ENCODE measurements at regions not wholly inside any gene's neighbourhood (a gene's known extent, or its start where the extent isn't known, plus 50 kb on each side); places are given as distances from the start of the nearest gene placed in this dataset.
"Not testable (repeated sequence)": the region's sequence is repeated elsewhere in the genome, so short reads cannot be mapped to it uniquely, and the experiment has no call there.

DNA sequence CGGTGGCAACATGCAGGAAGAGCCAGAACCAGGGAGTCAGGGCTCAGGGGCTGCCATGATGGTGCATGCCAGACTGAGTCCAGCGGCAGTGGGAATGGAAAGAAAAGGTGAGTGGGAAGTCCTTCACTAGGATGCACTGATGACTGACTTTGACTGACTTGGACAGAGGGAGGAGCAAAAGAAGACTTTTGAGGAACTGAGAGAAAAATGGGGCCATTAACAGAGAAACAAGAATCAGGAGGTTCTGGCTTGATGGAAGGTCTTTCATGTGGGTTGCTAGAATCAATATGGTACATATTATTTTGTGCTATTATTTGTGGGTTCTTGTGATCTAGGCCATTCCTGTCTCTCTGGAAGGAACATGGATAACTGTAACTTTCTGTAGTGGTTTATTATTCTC lies 454.6 kb upstream of the PROX1 start:
- H3K27ac Mint-ChIP-seq = no peak overlapping the region
- DNase-seq (no peak), ATAC-seq (no peak)
- no peaks in the 10 kb centered on the region for H3K36me3 Mint-ChIP-seq (ENCODE audit: low read depth)
- H3K9me3 Mint-ChIP-seq = no peaks in the 10 kb centered on the region
- no peaks in the 10 kb centered on the region for H3K27me3 Mint-ChIP-seq
- no peaks in the 10 kb centered on the region for H3K4me1 Mint-ChIP-seq
- H3K4me3 Mint-ChIP-seq = no peak overlapping the region

- DNase-seq (no peak), ATAC-seq (no peak)
- no peaks in the 10 kb centered on the region for H3K9me3 Mint-ChIP-seq
- no peaks in the 10 kb centered on the region for H3K4me1 Mint-ChIP-seq
- no peak overlapping the region for H3K4me3 Mint-ChIP-seq
- H3K27ac Mint-ChIP-seq = no peak overlapping the region
- H3K27me3 Mint-ChIP-seq = peaks cover 4% of the 10 kb centered on the region
- H3K36me3 Mint-ChIP-seq (ENCODE audit: low read depth) = no peaks in the 10 kb centered on the region
Observed at GRCh38 chr1:213535679-213536078, 452.1 kb upstream of the PROX1 start.

DNA sequence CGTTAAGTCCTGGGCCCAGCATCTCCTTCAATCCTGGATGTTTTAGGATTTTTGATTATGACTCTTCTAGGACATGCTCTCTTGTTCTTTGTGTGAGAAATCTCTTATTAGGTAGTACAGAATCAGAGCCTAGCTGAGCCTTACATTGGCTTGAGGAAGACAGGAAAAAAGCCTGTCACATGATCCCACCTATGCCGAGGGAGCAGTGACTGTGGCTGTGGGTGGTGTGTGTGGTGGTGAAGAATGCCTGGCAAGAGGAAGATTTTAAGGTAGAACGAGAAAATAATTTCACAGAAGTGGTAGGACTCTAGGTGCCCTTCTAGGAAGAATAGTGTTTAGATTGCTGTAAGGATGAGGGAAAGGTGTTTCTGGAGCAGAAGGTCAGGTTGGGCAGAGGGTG lies 449.5 kb upstream of the PROX1 start:
- Mint-ChIP-seq H3K4me3 (no peak overlapping the region), H3K9me3 (no peaks in the 10 kb centered on the region), H3K27ac (no peak overlapping the region), H3K4me1 (no peaks in the 10 kb centered on the region), H3K36me3 (ENCODE audit: low read depth) (no peaks in the 10 kb centered on the region), H3K27me3 (peaks cover 4% of the 10 kb centered on the region)
- DNase-seq (no peak), ATAC-seq (no peak)

DNA sequence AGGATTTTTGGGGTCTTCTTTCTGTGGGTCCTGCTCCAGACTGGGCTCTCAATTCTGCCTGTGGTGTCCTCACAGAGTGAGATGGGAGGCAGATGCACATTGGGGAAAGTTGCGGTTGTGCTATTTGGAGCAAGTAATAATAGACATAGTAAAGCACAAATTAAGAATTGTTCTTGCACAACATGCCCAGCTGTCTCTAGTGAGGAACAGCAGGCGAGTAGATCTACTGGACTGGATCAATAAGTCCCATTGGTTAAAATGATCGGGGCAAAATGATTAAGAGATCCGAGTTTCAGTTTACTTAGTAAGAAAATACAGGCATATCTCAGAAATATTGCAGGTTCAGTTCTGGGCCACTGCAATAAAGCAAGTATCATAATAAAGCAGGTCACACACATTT lies 448.3 kb upstream of the PROX1 start:
- ATAC-seq (no peak), DNase-seq (no peak)
- H3K27me3 Mint-ChIP-seq = peaks cover 4% of the 10 kb centered on the region
- no peaks in the 10 kb centered on the region for H3K36me3 Mint-ChIP-seq (ENCODE audit: low read depth)
- no peak overlapping the region for H3K27ac Mint-ChIP-seq
- H3K4me3 Mint-ChIP-seq = no peak overlapping the region
- no peaks in the 10 kb centered on the region for H3K9me3 Mint-ChIP-seq
- H3K4me1 Mint-ChIP-seq = no peaks in the 10 kb centered on the region

DNA sequence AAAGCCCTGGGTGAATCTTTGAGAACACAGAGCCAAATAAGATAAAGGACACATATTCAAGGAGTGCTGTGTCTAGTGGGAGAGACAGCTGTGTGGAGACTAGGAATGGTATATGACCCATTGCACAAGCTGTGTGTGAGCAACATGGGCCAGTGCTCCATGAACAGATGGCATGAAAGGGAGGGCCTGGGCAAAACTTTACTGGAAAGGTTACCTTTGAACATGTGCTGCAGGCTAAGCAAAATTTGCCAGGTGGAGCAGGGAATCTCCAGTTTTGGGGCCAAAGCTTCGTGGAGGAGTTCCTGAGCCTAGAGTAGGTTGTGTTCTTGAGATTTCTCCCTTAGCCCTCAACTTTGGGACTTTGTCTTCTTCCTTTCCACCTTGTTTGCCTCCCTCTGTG lies 446.1 kb upstream of the PROX1 start:
- no peak overlapping the region for H3K27ac Mint-ChIP-seq
- H3K36me3 Mint-ChIP-seq (ENCODE audit: low read depth) = no peaks in the 10 kb centered on the region
- no peaks in the 10 kb centered on the region for H3K4me1 Mint-ChIP-seq
- H3K9me3 Mint-ChIP-seq = no peaks in the 10 kb centered on the region
- no peak for ATAC-seq
- DNase-seq = no peak
- H3K27me3 Mint-ChIP-seq = peaks cover 4% of the 10 kb centered on the region
- H3K4me3 Mint-ChIP-seq = no peak overlapping the region

DNA sequence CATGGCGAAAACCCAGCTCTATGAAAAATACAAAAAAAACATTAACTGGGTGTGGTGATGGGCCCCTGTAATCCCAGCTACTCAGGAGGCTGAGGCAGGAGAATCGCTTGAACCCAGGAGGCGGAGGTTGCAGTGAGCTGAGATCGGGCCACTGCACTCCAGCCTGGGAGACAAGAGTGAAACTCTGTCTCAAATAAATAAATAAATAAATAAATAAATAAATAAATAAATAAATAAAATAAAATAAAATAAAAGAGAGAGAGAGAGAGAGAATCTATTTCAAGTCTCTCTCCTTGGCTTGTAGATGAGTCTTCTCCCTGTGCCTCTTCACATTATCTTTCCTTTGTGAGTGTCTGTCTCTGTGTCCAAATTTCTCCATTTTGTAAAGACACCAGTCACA lies 442.6 kb upstream of the PROX1 start:
- DNase-seq; H3K36me3 Mint-ChIP-seq (ENCODE audit: low read depth); ATAC-seq; H3K4me3 Mint-ChIP-seq; H3K27ac Mint-ChIP-seq; H3K9me3 Mint-ChIP-seq; H3K4me1 Mint-ChIP-seq; H3K27me3 Mint-ChIP-seq: not testable (repeated sequence)

DNA sequence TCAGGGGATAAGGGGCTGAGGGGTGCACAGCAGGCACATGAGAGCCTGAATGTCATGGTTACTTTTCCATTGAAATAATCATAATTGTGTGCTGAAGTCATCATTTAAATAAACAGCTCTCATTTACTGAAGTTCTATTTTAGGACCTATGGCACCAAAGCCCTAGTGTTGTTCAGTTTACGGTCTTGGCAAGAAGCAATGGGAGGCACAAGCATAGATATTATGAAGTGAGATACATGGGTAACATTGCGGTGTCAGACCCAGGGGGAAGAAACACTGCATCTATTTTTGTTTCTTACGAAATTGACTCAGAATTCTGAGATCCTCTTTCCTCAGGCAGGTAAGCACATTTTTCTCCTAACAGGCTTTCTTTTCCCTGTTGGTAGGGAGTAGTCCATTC lies 437.8 kb upstream of the PROX1 start:
- no peak overlapping the region for H3K4me3 Mint-ChIP-seq
- no peaks in the 10 kb centered on the region for H3K36me3 Mint-ChIP-seq (ENCODE audit: low read depth)
- H3K9me3 Mint-ChIP-seq = no peaks in the 10 kb centered on the region
- DNase-seq (no peak), ATAC-seq (no peak)
- no peaks in the 10 kb centered on the region for H3K27me3 Mint-ChIP-seq
- H3K27ac Mint-ChIP-seq = no peak overlapping the region
- no peaks in the 10 kb centered on the region for H3K4me1 Mint-ChIP-seq

- Mint-ChIP-seq H3K27ac (no peak overlapping the region), H3K27me3 (no peaks in the 10 kb centered on the region), H3K9me3 (no peaks in the 10 kb centered on the region), H3K4me3 (no peak overlapping the region), H3K4me1 (no peaks in the 10 kb centered on the region), H3K36me3 (ENCODE audit: low read depth) (no peaks in the 10 kb centered on the region)
- DNase-seq (no peak), ATAC-seq (no peak)
Observed at GRCh38 chr1:213550804-213551203, 437.0 kb upstream of the PROX1 start.

- H3K4me1 Mint-ChIP-seq = no peaks in the 10 kb centered on the region
- no peak for ATAC-seq
- H3K27ac Mint-ChIP-seq = no peak overlapping the region
- H3K9me3 Mint-ChIP-seq = no peaks in the 10 kb centered on the region
- no peak for DNase-seq
- no peaks in the 10 kb centered on the region for H3K36me3 Mint-ChIP-seq (ENCODE audit: low read depth)
- H3K27me3 Mint-ChIP-seq = no peaks in the 10 kb centered on the region
- H3K4me3 Mint-ChIP-seq = no peak overlapping the region
Observed at GRCh38 chr1:213552045-213552444, 435.7 kb upstream of the PROX1 start.

- peaks cover 22% of the 10 kb centered on the region for H3K9me3 Mint-ChIP-seq
- H3K4me3 Mint-ChIP-seq = no peak overlapping the region
- DNase-seq = no peak
- no peak for ATAC-seq
- no peak overlapping the region for H3K27ac Mint-ChIP-seq
- H3K36me3 Mint-ChIP-seq (ENCODE audit: low read depth) = no peaks in the 10 kb centered on the region
- H3K4me1 Mint-ChIP-seq = no peaks in the 10 kb centered on the region
- H3K27me3 Mint-ChIP-seq = peaks cover 3% of the 10 kb centered on the region
Observed at GRCh38 chr1:213560226-213560625, 427.5 kb upstream of the PROX1 start.

GRCh38 chr1:213561870-213562269 lies 425.9 kb upstream of the PROX1 start:
- DNase-seq (no peak), ATAC-seq (no peak)
- Mint-ChIP-seq H3K4me3 (no peak overlapping the region), H3K27ac (no peak overlapping the region), H3K9me3 (peaks cover 30% of the 10 kb centered on the region), H3K4me1 (no peaks in the 10 kb centered on the region), H3K27me3 (peaks cover 3% of the 10 kb centered on the region), H3K36me3 (ENCODE audit: low read depth) (no peaks in the 10 kb centered on the region)

DNA sequence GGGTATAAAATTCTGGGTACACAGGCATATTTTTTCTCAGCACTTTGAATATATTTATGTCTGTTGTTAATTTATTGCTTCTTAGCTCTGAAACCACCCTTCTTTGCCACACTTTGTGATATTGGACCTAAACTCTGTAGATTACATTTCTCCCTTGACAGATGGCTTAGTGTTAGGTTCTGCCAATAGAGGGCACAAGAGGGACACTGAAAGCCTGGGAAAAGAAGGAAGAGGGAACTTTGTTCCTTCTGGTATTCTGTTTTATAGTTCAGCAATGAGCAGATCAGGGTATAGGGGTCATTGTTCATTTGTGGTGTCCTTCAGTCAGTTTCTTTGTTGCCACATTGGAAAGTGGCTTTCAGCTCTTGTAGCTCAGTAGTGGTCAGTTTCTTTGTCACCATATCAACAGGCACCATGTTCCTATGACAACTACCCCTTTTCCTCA lies 423.5 kb upstream of the PROX1 start:
- no peaks in the 10 kb centered on the region for H3K4me1 Mint-ChIP-seq
- no peak for DNase-seq
- H3K27me3 Mint-ChIP-seq = peaks cover 3% of the 10 kb centered on the region
- no peak overlapping the region for H3K4me3 Mint-ChIP-seq
- no peak overlapping the region for H3K27ac Mint-ChIP-seq
- H3K36me3 Mint-ChIP-seq (ENCODE audit: low read depth) = no peaks in the 10 kb centered on the region
- peaks cover 30% of the 10 kb centered on the region for H3K9me3 Mint-ChIP-seq
- no peak for ATAC-seq

- no peak overlapping the region for H3K4me3 Mint-ChIP-seq
- no peaks in the 10 kb centered on the region for H3K36me3 Mint-ChIP-seq (ENCODE audit: low read depth)
- no peak for ATAC-seq
- no peak for DNase-seq
- peaks cover 19% of the 10 kb centered on the region for H3K9me3 Mint-ChIP-seq
- H3K27ac Mint-ChIP-seq = no peak overlapping the region
- peaks cover 3% of the 10 kb centered on the region for H3K27me3 Mint-ChIP-seq
- H3K4me1 Mint-ChIP-seq = no peaks in the 10 kb centered on the region
Observed at GRCh38 chr1:213568929-213569815, 418.6 kb upstream of the PROX1 start.

- Mint-ChIP-seq H3K4me3 (no peak overlapping the region), H3K4me1 (no peaks in the 10 kb centered on the region), H3K27ac (no peak overlapping the region), H3K36me3 (ENCODE audit: low read depth) (no peaks in the 10 kb centered on the region), H3K9me3 (peaks cover 13% of the 10 kb centered on the region), H3K27me3 (peaks cover under 1% of the 10 kb centered on the region)
- no peak for ATAC-seq
- DNase-seq = no peak
Observed at GRCh38 chr1:213569816-213570150, 418.0 kb upstream of the PROX1 start.

- Mint-ChIP-seq H3K27me3 (no peaks in the 10 kb centered on the region), H3K4me1 (no peaks in the 10 kb centered on the region), H3K4me3 (no peak overlapping the region), H3K36me3 (ENCODE audit: low read depth) (no peaks in the 10 kb centered on the region), H3K9me3 (peaks cover 6% of the 10 kb centered on the region), H3K27ac (no peak overlapping the region)
- no peak for DNase-seq
- no peak for ATAC-seq
Observed at GRCh38 chr1:213570487-213570886, 417.3 kb upstream of the PROX1 start.

DNA sequence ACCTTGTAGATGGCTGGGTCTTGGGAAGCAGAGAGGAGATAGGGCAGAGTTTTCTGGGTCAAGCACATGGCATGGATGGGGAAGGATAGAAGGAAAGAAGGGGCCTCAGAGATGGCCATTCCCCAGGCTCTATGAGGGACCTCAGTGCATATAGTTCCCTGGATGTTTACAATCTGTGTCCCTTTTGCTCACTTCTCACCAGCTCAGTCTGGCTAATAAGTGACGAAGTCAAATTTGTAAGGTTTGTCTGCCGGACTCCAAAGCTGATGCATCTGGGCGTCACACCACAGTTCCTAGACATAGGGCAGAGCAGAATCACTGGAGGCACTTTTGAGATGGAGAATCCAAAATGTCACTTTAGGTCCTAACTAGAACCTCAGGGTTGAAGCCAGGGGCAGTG lies 416.4 kb upstream of the PROX1 start:
- H3K9me3 Mint-ChIP-seq = peaks cover 2% of the 10 kb centered on the region
- no peaks in the 10 kb centered on the region for H3K4me1 Mint-ChIP-seq
- no peaks in the 10 kb centered on the region for H3K27me3 Mint-ChIP-seq
- no peak for DNase-seq
- ATAC-seq = no peak
- no peak overlapping the region for H3K27ac Mint-ChIP-seq
- no peaks in the 10 kb centered on the region for H3K36me3 Mint-ChIP-seq (ENCODE audit: low read depth)
- no peak overlapping the region for H3K4me3 Mint-ChIP-seq
